HG02943 (cell line): ENCODE measurements at regions not wholly inside any gene's neighbourhood (a gene's known extent, or its start where the extent isn't known, plus 50 kb on each side); places are given as distances from the start of the nearest gene placed in this dataset.

Experiments
- ATAC-seq: cut with Tn5 transposase; IDR thresholded peaks from one replicate; pipeline ENCODE4 v1.9.1; 2021; ENCODE audit warnings: mild to moderate bottlenecking, low read depth, moderate library complexity; ENCODE audit not compliant: unreplicated experiment

DNA sequence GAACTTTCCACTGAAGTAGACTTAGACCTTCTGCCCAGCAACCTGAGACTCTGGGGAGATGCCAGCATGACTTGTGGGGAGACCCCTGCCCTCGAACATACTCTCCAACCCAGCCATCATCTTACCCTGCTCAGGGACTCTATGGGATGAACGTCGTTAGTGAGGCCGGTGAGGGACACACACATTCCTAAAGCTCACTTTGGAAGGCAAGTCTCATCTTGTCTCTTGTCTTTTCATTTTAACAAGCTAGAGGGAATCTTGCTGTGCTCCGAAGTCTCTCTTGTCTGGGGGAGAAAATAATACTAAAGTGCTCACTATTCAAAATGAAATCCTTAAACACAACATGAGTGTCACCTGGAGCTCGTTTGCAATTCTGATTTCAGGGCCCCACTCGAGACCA lies 239.5 kb upstream of the HES1 start:
- no peak for ATAC-seq

DNA sequence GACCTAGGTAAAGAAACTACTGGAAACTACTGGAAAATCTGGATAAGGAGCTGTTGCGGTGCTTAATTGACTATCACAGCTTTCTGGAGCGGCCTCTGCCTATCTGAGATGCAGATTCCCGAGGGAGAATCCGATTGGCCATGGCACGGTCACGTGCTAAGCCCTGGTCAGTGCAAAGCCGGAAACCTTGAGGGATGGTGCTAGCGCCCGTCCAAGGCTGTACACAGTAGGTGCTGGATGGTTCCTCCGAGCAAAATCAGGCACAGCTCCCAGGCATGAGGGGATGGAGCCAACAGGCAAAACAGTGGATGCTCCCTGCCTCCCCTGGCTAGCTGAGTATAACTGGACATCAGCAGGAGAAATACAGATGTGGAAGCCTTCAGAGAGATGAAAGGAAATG lies 238.7 kb upstream of the HES1 start:
- ATAC-seq: no peak

DNA sequence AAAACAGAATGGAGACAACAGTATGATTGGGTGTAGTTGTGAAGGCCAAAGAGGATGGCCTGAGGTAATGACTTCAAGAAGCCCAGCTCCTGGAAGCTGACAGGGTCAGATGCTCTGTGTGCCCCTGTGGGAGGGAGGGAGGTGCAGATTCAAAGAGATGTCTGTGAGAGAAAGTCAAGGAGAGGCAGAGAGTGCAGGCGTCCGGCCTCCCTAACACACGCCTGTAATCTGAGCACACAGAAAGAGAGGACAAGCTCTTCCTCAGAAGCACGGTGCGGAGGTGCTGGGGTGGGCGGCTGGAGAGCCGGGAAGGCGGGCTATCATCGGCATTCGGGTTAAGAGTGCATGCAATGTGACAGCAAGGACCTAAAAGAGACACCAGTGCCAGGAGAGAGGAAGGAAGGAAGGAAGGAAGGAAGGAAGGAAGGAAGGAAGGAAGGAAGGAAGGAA lies 238.2 kb upstream of the HES1 start:
- no peak for ATAC-seq

DNA sequence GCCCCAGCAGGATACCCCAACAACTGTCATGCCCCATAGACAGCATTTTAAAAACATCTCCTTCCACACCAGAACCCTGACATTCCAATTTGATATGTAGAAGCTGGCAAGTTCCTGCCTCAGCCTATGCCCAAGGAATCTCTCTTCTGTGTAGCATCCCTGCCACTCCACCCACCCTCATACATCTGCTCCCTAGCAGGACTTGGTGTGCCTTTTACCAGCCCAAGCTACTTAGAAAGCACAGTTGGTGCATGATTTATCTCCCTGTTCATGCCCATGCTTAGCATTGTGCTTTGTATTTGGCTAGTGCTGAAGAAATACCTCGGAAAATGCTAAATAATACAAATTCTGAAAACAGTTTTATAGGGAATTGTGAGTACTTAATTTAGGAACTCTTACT lies 236.9 kb upstream of the HES1 start:
- no peak for ATAC-seq

- no peak for ATAC-seq
Measured at GRCh38 chr3:193901007-193901406, 234.9 kb upstream of the HES1 start.

DNA sequence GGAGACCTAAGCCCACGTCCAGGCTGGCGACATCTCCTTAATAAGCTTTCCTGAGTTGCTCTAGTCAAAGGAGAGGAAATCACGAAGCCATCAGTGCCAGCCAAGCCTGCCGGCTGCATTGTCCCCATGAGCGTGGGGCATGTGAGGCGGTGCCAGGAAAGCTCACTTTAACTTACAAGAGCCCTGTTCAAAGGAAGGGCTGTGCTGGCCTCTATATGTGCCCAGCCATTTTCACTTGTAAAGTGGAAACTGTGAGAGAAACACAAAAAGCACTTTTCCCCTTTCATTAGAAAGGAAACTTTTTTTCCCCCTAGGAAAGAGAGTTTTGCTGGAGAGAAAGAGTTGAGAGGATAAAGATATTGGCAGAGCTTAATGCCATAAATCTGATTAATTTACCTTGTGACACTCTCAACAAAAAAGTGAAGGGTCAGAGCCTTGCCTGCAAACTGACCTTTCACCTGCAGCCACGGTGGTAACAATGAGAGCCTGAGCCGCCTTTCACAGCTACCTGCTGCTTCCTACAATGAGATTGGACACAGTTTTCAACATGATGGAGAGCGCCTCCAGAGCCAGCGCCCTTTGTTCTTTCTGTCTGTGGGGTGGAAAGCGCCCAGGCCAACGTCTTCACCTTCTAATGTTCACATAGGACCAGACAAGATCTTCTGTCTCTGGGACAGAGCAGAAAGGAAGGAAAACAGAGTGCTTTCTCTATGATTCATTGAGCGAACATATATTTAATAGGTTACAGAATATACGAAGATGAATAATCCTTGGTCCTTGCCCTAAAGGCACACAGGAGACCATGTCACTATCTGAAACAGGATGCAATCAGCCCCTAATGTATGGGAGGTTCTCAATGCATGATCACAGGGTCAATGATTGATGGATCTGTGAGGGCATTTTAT lies 233.1 kb upstream of the HES1 start:
- ATAC-seq: no peak

- ATAC-seq: no peak
Measured at GRCh38 chr3:193903512-193903817, 232.5 kb upstream of the HES1 start.

- ATAC-seq: no peak
Measured at GRCh38 chr3:193903966-193904365, 232.0 kb upstream of the HES1 start.

DNA sequence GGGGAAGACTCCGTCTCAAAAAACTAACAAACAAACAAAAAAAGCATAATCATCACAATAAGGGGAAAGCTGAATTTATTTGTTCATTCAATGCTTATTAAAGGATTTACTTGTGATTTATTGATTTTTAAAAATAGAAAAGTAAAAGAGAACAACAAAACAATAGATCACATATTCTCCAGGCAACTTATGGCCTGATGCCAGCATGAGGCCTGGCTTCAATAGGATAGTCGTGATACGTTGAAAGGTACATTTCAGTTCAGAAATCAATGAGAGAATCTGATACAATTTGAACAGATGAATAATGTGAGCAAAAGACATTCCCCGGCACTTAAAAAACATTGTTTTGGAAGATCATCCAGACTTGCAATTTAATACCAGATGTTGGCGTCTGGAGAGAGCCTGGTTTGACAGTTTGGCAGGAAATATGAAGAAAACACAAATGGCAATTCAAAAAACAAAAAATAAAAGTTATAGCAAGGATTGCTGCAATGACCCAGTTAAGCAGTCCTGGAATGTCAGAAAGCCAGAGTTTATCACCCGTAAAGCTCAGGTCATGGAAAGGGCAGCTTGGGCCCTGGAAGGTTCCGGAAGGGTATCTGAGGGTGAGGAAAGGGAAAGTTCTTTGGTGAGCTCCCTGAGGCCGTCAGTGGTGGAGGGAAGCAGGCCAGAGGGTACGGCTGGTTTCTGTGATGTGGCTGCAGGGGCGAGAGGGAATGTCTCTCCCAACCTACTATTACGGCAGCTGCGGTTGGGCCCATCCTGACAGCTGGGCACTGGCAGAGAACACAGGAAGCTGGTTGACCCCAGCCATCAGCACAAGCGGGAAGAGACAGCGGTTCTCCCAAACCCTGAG lies 230.2 kb upstream of the HES1 start:
- ATAC-seq: no peak

DNA sequence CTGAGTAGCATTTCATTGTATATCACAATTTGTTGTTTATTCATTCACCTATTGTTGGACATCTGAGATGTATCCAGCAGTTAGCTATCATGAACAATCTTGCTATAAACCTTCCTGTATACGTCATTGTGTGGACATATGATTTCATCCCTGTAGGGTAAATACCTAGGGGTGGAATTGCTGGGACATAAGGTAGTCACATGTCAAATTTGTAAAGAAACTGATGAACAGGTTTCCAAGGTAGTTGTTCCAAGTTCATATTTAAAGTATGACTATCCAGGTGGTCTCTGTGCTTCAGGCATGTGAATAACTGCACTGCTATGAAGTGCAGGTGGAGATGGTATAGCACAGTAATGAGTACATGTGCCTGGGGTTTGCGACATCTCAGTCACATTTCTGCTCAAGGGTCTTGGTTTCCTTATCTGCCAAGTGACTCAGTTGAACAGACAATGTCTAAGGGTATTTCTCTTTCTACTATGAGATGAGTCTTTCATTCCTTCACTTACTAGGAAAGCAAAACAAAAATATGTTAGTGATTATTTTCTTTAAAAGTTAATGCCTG lies 229.0 kb upstream of the HES1 start:
- ATAC-seq: no peak

DNA sequence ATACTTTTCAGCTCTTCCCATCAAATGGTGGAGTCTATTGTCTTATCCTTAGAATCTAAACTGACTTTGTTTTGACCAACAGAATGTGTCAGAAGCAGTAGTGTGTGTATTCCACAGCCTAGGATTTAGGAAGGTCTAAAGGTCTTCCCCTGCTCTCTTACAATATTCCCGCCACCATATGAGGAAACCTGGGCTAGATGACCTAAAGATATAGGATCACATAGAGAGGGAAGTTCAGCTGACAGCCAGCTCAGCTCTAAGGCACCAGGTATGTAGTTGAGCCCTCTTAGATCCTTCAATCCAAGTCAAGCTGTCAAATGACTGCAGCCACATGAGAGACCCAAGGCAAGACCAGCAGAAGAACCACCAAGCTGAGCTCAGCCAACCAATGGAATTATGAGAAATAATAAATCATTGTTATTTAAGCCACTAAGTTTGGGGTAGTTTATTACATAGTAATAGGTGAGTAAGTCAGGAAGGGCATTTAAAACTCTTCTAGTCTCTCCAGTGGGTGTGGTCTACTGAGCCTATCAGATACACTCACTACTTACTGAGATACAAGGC lies 227.7 kb upstream of the HES1 start:
- ATAC-seq: no peak

DNA sequence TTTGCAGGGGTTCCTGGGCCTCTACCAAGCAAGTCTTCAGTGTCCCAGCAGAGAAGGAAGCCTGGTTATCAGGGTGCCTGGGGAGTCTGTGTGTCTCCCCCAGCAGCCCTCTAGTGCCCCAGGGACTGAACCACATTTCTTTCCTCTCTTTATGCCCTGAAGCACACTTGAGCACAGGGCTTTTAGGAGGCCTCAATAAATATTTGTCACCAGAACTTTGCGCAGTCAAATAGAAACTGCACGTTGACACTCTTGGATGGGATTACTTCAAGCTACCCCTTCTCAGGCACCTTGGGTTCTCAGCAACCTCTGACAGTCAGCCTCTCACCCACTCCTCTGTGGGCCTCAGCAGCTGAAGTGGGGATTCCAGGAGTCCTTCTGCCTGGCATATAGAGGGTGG lies 226.6 kb upstream of the HES1 start:
- ATAC-seq: no peak

GRCh38 chr3:193910310-193910709 lies 225.6 kb upstream of the HES1 start:
- no peak for ATAC-seq

GRCh38 chr3:193910886-193911738 lies 224.8 kb upstream of the HES1 start:
- no peak for ATAC-seq

DNA sequence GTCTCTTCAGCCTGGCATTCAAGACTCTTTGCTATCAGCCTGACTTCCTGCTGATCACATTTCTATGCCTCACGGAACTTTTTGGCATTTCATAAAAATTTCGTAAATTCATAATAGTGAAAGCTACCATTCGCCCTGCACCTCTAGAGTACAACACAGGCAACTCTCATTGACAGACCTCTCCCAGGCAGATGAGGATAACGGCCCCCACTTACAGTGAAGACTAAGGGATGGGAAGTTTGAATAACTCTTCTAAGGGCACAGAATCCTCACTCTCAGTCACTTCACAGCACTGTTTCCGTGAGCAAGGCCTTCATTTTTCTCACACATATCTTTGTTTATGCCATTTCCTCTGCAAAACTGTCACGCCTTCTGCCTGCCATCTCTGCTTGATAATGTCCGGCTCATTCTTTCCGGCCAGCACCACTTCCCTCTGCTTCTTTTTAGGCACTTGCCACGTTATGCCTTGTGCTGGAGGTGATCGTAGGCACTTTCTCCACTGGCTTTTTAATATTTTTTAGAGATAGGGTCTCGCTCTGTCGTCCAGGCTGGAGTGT lies 224.1 kb upstream of the HES1 start:
- no peak for ATAC-seq

DNA sequence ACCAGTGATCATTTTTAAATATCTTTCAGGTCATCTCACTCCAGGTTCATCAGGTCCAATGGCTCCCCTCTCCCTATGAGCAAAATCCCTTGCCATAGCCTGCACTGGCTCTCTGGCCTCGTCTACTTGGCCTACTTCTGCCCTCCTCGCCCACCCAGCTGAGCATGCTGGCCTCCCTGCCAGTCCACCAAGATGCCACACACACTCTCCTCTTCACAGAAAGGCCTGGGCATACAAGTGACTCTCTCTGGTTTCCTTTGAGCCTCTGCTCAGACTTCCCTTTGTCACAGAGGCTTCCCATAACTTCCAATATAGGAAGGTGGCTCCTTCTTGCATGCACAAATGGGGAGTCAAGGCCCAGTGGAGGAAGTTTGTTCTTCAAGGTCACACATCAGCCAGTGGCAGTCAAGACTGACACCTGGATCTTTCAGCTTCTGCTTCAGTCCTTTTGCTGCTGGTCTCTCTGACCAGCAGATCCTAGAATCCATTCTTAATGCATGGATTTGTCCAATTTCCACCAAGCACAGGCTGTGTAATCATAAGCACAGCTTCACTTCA lies 223.2 kb upstream of the HES1 start:
- no peak for ATAC-seq

GRCh38 chr3:193914602-193915001 lies 221.3 kb upstream of the HES1 start:
- ATAC-seq: no peak

GRCh38 chr3:193915099-193915498 lies 220.8 kb upstream of the HES1 start:
- no peak for ATAC-seq

DNA sequence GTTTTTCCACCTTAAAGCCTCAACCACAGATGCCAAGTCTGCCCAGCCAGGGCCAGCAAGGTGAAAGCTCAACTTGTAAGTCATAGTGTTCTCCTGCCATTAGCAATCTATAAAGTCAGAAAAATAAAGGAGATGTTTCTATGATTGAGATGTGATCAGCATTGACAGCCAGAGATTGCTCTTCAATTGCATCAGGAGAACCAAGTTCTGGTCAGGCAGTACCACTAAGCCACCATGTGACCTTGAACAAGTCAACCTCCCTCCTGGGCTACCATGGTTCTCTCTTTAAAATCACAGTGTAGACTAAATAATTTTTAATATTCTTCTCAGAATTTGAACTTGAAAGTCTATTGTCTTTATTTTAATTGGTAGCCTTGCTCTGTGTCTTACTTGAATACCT lies 220.3 kb upstream of the HES1 start:
- ATAC-seq: no peak

DNA sequence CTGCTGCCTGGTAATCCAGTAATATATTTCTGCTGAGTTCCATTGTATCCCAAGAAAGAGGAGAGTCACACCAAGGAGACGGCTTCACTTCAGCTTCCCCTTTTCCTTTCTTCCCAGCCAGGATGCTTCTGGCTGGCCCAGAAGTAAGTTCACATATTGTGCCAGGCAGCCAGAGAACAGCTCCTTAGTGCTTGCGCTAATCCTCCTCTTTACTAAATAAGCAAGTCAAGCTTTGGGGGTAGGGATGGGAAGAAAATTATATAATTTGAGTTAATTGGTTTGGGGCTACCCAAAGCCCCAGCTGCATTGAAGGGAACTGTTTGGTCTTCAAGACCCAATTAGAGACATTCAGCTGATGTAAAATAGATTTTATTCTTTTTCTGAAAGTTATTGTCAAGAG lies 218.8 kb upstream of the HES1 start:
- no peak for ATAC-seq
